HepG2 (cell line): ENCODE measurements at regions not wholly inside any gene's neighbourhood (a gene's known extent, or its start where the extent isn't known, plus 50 kb on each side); places are given as distances from the start of the nearest gene placed in this dataset.
A peak's percentile ranks its signal among the peaks of the same experiment; 100 is the strongest.

ENCODE experiments used
- IRF9 ChIP-seq: sonication (generic); formaldehyde crosslinking; IDR thresholded peaks from 2 replicates; pipeline ENCODE4 v1.8.0; 2022; ENCODE audit warnings: missing genetic modification reagents, mild to moderate bottlenecking, borderline replicate concordance
- ISL2 ChIP-seq: sonication (generic); formaldehyde crosslinking; IDR thresholded peaks from 2 replicates; pipeline ENCODE4 v1.5.0; 2020; ENCODE audit warnings: missing genetic modification reagents
- KLF11 ChIP-seq: IDR thresholded peaks from 2 replicates; pipeline ENCODE4 v1.6.1; 2016; ENCODE audit warnings: missing compliant biosample characterization
- NBN ChIP-seq: fragments of 450-650 bp; conservative IDR thresholded peaks from 2 replicates; pipeline ENCODE4 v1.6.1; 2017
- NFYB ChIP-seq: sonication (generic); formaldehyde crosslinking; IDR thresholded peaks from 2 replicates; pipeline ENCODE4 v1.4.0; 2020; ENCODE audit warnings: missing genetic modification reagents
- PRDM4 ChIP-seq: sonication (generic); formaldehyde crosslinking; IDR thresholded peaks from 2 replicates; pipeline ENCODE4 v1.9.0; 2021; ENCODE audit warnings: missing genetic modification reagents, borderline replicate concordance
- REXO4 ChIP-seq: sonication (generic); formaldehyde crosslinking; IDR thresholded peaks from 2 replicates; pipeline ENCODE4 v1.8.0; 2022; ENCODE audit warnings: missing genetic modification reagents, mild to moderate bottlenecking, borderline replicate concordance
- RFX3 ChIP-seq: IDR thresholded peaks from 2 replicates; pipeline ENCODE4 v1.6.1; 2016; ENCODE audit warnings: missing biosample characterization, missing genetic modification reagents
- SMYD3 ChIP-seq: sonication (generic); formaldehyde crosslinking; IDR thresholded peaks from 2 replicates; pipeline ENCODE4 v1.8.1; 2023; ENCODE audit warnings: mild to moderate bottlenecking, missing genetic modification reagents
- SOX5 ChIP-seq: IDR thresholded peaks from 2 replicates; pipeline ENCODE4 v1.6.1; 2016; ENCODE audit warnings: borderline replicate concordance
- TCF7L2 ChIP-seq: IDR thresholded peaks from 2 replicates; pipeline ENCODE4 v1.6.1; 2011; ENCODE audit warnings: mild to moderate bottlenecking, low read depth, low read length, moderate library complexity
- TEF ChIP-seq: sonication (generic); formaldehyde crosslinking; IDR thresholded peaks from 2 replicates; pipeline ENCODE4 v1.5.0; 2020; ENCODE audit warnings: missing genetic modification reagents
- TFAP4 ChIP-seq: sonication (generic); IDR thresholded peaks from 2 replicates; pipeline ENCODE4 v1.6.1; 2016; ENCODE audit warnings: low read depth, borderline replicate concordance
- ZBTB33 ChIP-seq: sonication (generic); formaldehyde crosslinking; IDR thresholded peaks from 2 replicates; pipeline ENCODE4 v1.4.0; 2020; ENCODE audit warnings: missing genetic modification reagents
- ZBTB38 ChIP-seq: sonication (generic); formaldehyde crosslinking; IDR thresholded peaks from 2 replicates; pipeline ENCODE4 v1.5.1; 2020; ENCODE audit warnings: mild to moderate bottlenecking, missing genetic modification reagents
- ZBTB8A ChIP-seq: sonication (generic); formaldehyde crosslinking; IDR thresholded peaks from 2 replicates; pipeline ENCODE4 v1.4.0; 2020; ENCODE audit warnings: mild to moderate bottlenecking, low read depth, missing genetic modification reagents, borderline replicate concordance
- ZNF101 ChIP-seq: sonication (generic); formaldehyde crosslinking; IDR thresholded peaks from 2 replicates; pipeline ENCODE4 v1.4.0; 2020; ENCODE audit warnings: mild to moderate bottlenecking, low read depth, missing genetic modification reagents, borderline replicate concordance
- ZNF24 ChIP-seq: fragments of 450-650 bp; IDR thresholded peaks from 2 replicates; pipeline ENCODE4 v1.6.1; 2017; ENCODE audit warnings: antibody characterized with exemption, mild to moderate bottlenecking
- ZNF264 ChIP-seq: sonication (generic); formaldehyde crosslinking; IDR thresholded peaks from 2 replicates; pipeline ENCODE4 v1.4.0; 2020; ENCODE audit warnings: missing genetic modification reagents
- ZNF546 ChIP-seq: sonication (generic); formaldehyde crosslinking; conservative IDR thresholded peaks from 2 replicates; pipeline ENCODE4 v1.8.1; 2023; ENCODE audit warnings: mild to moderate bottlenecking, missing genetic modification reagents
- ZNF670 ChIP-seq: sonication (generic); formaldehyde crosslinking; IDR thresholded peaks from 2 replicates; pipeline ENCODE4 v1.8.0; 2022; ENCODE audit warnings: mild to moderate bottlenecking, missing genetic modification reagents, borderline replicate concordance
- ZNF691 ChIP-seq: sonication (generic); formaldehyde crosslinking; IDR thresholded peaks from 2 replicates; pipeline ENCODE4 v1.4.0; 2020; ENCODE audit warnings: missing genetic modification reagents, low read depth, mild to moderate bottlenecking, borderline replicate concordance

- TF ChIP-seq PRDM4 (CRISPR knock-in tag) (no peak), ZNF691 (CRISPR knock-in tag) (no peak), ZBTB8A (CRISPR knock-in tag) (no peak), SOX5 (CRISPR knock-in tag) (peak; percentile 56; the same call in 1 of the 2 replicates), RFX3 (CRISPR knock-in tag) (no peak), ZNF670 (CRISPR knock-in tag) (no peak), ZBTB33 (CRISPR knock-in tag) (no peak), NBN (no peak), ZBTB38 (no peak), TFAP4 (no peak), TEF (no peak), IRF9 (CRISPR knock-in tag) (no peak), KLF11 (no peak), REXO4 (no peak), NFYB (CRISPR knock-in tag) (no peak), ZNF101 (no peak), SMYD3 (CRISPR knock-in tag) (no peak), ISL2 (CRISPR knock-in tag) (peak; percentile 80), ZNF264 (no peak), ZNF546 (no peak), ZNF24 (no peak), TCF7L2 (no peak)
Measured at GRCh38 chr3:94524102-94524919, 461.4 kb downstream of the NSUN3 start (continued).
